ENCODE measurements at regions not wholly inside any gene's neighbourhood (a gene's known extent, or its start where the extent isn't known, plus 50 kb on each side); places are given as distances from the start of the nearest gene placed in this dataset.

DNA sequence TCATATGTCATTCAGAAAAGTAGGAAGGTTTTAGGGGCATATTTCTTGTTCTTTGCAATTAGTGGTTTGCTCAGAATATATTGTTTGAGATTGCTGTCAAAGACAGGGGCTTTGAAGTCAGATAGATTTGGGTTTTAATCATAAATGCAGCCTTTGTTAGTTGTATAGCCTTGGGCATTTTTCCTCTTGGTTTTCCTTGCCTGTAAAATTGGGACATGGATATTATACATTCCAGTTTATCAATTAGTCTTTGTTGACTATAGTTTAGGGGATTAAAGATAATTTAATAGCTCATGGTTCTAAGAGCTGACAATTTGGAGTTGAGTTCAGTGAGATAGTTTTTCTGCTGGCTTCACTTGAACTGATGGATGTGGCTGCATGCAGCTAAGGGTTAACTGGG lies 88.9 kb downstream of the DMAC1 start:
- Histone ChIP-seq H3K4me1 (no peaks in the 10 kb centered on the region), H3K9me3 (no peaks in the 10 kb centered on the region), H3K36me3 (no peaks in the 10 kb centered on the region), H3K4me3 (no peak overlapping the region), H3K27me3 (no peaks in the 10 kb centered on the region), H3K27ac (no peak overlapping the region)
- DNase-seq (no peak), ATAC-seq (no peak)
- TF ChIP-seq, protein P1, sequence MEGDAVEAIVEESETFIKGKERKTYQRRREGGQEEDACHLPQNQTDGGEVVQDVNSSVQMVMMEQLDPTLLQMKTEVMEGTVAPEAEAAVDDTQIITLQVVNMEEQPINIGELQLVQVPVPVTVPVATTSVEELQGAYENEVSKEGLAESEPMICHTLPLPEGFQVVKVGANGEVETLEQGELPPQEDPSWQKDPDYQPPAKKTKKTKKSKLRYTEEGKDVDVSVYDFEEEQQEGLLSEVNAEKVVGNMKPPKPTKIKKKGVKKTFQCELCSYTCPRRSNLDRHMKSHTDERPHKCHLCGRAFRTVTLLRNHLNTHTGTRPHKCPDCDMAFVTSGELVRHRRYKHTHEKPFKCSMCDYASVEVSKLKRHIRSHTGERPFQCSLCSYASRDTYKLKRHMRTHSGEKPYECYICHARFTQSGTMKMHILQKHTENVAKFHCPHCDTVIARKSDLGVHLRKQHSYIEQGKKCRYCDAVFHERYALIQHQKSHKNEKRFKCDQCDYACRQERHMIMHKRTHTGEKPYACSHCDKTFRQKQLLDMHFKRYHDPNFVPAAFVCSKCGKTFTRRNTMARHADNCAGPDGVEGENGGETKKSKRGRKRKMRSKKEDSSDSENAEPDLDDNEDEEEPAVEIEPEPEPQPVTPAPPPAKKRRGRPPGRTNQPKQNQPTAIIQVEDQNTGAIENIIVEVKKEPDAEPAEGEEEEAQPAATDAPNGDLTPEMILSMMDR (IDR thresholded peaks at IDR 0.05), result no peak
- intact Hi-C loops (cut with DNase I), result no loop called here

DNA sequence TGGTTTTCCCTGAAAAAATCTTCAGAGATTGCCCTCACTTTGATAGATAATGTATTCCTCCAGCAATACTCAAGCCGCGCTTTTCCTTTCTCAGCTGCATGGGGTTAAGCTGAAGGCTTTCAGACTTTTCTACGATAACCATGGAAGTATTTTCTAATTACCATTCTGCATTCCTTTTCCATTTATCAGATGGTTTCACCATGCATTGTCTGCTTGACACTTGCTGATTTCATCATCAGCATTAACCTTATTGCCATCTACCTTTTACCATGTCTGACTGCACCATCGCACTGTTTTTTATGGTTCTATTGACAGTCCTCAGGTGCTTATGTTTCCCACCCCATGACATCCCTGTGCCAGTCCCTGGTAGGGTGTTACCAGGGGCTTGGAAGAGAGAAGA lies 91.6 kb downstream of the DMAC1 start:
- TF ChIP-seq, protein P1 (IDR thresholded peaks at IDR 0.05), result no peak
- H3K27ac ChIP-seq, result no peak overlapping the region
- no peaks in the 10 kb centered on the region for H3K36me3 ChIP-seq
- H3K4me3 ChIP-seq, result no peak overlapping the region
- ATAC-seq (no peak), DNase-seq (no peak)
- H3K27me3 ChIP-seq, result no peaks in the 10 kb centered on the region
- intact Hi-C loops (cut with DNase I), result no loop called here
- H3K4me1 ChIP-seq, result no peaks in the 10 kb centered on the region
- no peaks in the 10 kb centered on the region for H3K9me3 ChIP-seq

DNA sequence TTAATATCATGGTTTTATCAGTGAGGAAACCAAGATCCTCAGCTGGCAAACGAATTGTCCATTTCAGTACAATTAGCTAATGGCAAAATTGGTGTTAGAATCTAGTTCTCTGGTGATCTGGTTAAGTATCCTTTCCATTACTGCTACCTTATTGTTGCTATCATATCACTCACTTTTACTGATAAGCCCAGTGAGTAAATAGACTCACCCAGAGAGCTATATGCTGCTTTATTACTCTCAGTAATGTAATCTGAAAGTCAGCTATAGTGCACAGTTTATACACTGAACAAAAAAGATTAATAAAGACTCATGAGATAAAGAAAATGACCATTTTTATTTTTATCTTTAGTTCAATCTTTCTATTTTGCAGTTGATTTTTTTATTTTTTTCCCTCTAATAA lies 95.0 kb downstream of the DMAC1 start:
- Histone ChIP-seq H3K4me1 (no peaks in the 10 kb centered on the region), H3K4me3 (no peak overlapping the region), H3K9me3 (no peaks in the 10 kb centered on the region), H3K27me3 (no peaks in the 10 kb centered on the region), H3K27ac (no peak overlapping the region), H3K36me3 (no peaks in the 10 kb centered on the region)
- TF ChIP-seq, protein P1 (IDR thresholded peaks at IDR 0.05), result no peak
- ATAC-seq (no peak), DNase-seq (no peak)
- intact Hi-C loops (cut with DNase I), result no loop called here

DNA sequence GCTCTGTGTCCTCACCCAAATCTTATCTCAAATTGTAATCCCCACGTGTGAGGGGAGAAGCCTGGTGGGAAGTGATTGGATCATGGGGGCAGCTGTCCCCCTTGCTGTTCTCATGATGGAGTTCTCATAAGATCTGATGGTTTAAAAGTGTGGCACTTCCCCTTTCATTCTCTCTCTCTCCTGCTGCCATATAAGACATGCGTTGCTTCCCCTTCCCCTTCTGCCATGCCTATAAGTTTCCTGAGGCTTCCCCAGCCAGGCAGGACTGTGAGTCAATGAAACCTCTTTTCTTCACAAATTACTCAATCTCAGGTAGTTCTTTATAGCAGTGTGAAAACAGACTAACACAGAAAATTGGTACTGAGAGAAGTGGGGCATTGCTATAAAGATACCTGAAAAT lies 107.7 kb downstream of the DMAC1 start:
- Histone ChIP-seq H3K4me1 (no peaks in the 10 kb centered on the region), H3K27me3 (no peaks in the 10 kb centered on the region), H3K27ac (no peak overlapping the region), H3K36me3 (no peaks in the 10 kb centered on the region), H3K9me3 (no peaks in the 10 kb centered on the region), H3K4me3 (no peak overlapping the region)
- intact Hi-C loops (cut with DNase I), result no loop called here
- TF ChIP-seq, protein P1 (IDR thresholded peaks at IDR 0.05), result no peak
- DNase-seq (no peak), ATAC-seq (no peak)

DNA sequence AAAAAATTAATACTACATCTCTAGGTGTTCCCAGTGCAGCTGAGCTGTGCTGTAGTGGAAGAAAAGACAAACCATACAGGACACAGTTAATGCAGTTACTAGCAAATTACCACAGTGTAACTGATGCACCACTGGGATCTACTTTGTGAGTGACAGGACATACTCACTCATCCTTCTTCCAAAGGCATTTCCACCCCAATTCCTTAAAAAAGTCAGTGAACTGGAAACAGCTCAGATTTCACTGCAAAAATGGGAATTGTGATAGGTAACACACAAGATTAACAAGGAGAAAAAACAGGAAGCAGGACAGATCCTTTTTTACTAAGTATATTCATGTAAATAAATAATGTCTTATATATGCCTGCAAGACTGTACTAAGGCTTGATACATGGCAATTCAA lies 109.6 kb downstream of the DMAC1 start:
- ATAC-seq, result no peak

More for the DNA sequence above, 109.6 kb downstream of the DMAC1 start:
- Histone ChIP-seq H3K4me3 (no peak overlapping the region), H3K4me1 (no peaks in the 10 kb centered on the region), H3K27ac (no peak overlapping the region), H3K27me3 (no peaks in the 10 kb centered on the region), H3K9me3 (no peaks in the 10 kb centered on the region), H3K36me3 (no peaks in the 10 kb centered on the region)
- TF ChIP-seq, protein P1 (IDR thresholded peaks at IDR 0.05), result no peak
- intact Hi-C loops (cut with DNase I), result no loop called here
- DNase-seq, result no peak

All from left lung (tissue), 4 donors.